Spinal cord (tissue), 9 donors: ENCODE measurements at regions not wholly inside any gene's neighbourhood (a gene's known extent, or its start where the extent isn't known, plus 50 kb on each side); places are given as distances from the start of the nearest gene placed in this dataset.

Source experiments
- DNase-seq, 6 donors: peaks; one replicate each; pipeline versions ENCODE4 v3.0.0 to v3.0.0-alpha.2; 2013 to 2015; ENCODE audit warnings: low spot score in 6 of 6, low read depth in 4 of 6
- H3K27ac ChIP-seq: one replicate; pipeline ENCODE4 v1.5.1; 2013; ENCODE audit warnings: low read depth, low read length, control low read depth
- H3K27me3 ChIP-seq: one replicate; pipeline ENCODE4 v1.6.1; 2013; ENCODE audit warnings: low read length; ENCODE audit not compliant: control insufficient read depth, insufficient read depth
- H3K36me3 ChIP-seq: one replicate; pipeline ENCODE4 v1.6.1; 2013; ENCODE audit warnings: low read length; ENCODE audit not compliant: control insufficient read depth, insufficient read depth
- H3K4me1 ChIP-seq: one replicate; pipeline ENCODE4 v1.6.1; 2013; ENCODE audit warnings: low read length; ENCODE audit not compliant: control insufficient read depth, insufficient read depth
- H3K4me3 ChIP-seq: one replicate; pipeline ENCODE4 v1.5.1; 2013; ENCODE audit warnings: low read depth, low read length, control low read depth
- H3K9me3 ChIP-seq: one replicate; pipeline ENCODE4 v1.6.1; 2013; ENCODE audit warnings: low read length; ENCODE audit not compliant: control insufficient read depth, insufficient read depth
- WGBS: methylation state at CpG from one replicate; pipeline ENCODE4 v1.1.5; 2013; ENCODE audit warnings: missing lambda C conversion rate; ENCODE audit not compliant: insufficient coverage; 5-methylcytosine and 5-hydroxymethylcytosine counted together
- donor health status: healthy.

DNA sequence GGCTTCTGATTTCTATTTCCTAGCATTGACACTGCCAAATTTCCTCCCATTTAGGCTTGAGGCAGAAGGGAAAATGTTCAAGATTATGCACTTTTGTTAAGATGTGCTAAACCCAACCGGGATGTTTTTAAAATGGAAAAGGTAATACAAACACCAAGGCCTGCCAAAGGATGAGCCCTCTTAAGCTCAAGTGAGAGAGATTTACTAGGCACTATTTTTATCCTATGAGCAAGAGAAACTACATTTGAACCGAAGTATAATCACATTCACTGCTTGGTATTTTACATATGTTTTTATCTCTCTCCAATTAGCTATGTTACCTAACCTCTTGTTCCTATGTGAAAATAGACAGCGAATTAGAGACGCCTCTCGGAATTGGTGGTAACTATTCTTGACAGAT is 295.8 kb downstream of the GABRB3 start:
- H3K27me3 ChIP-seq, result no peaks in the 10 kb centered on the region
- peaks cover 2% of the 10 kb centered on the region for H3K9me3 ChIP-seq
- peak in 2 of 6 donors; percentile 5 to 29 for DNase-seq
- WGBS, result no CpG with 5 or more reads among the region's 5 CpGs
- no peaks in the 10 kb centered on the region for H3K4me1 ChIP-seq
- H3K4me3 ChIP-seq, result no peak overlapping the region
- H3K27ac ChIP-seq, result no peak overlapping the region
- no peaks in the 10 kb centered on the region for H3K36me3 ChIP-seq

DNA sequence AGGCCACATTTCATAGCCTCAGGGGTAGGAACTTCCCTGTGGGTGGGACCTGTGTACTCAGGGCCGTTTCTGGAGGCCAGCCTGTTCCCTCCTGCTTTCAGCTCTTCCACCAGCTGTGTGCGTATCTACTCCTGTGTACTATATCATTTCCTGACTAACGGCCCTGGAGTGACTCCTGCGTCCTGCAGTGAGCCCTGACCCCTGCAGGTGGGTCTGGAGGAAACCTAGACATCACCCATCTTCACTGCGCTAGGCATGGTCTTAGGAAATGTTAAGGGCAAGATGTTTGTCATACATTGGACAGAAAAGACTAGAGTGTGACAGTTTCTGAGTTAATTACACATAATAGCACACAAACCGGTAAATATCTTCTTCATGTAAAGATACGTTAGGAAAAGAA is 297.3 kb downstream of the GABRB3 start:
- DNase-seq, result no peak
- WGBS, result no CpG with 5 or more reads among the region's 7 CpGs

DNA sequence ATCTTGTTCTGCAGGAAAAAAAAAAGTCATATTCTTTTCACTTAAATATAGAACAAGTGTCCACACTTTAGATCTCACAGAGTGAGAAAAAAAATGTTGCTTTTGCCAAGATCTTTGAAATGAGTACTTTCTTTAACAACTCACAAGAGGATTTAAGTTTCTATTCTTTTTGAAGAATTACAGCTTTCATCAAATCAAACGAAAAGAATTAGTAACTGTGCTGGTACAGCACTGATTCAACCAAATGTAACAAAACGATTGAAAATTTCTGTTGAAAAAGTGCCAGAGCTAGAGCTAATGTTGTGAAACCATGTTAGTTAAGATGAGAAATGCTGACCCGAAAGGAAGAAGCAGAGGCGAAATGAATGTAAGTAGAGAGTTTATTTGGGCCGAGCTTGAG is 300.2 kb downstream of the GABRB3 start:
- Histone ChIP-seq H3K27me3 (no peaks in the 10 kb centered on the region), H3K27ac (no peak overlapping the region), H3K9me3 (peaks cover 2% of the 10 kb centered on the region), H3K4me1 (no peaks in the 10 kb centered on the region), H3K36me3 (no peaks in the 10 kb centered on the region), H3K4me3 (no peak overlapping the region)
- 46% methylated on average over 4 of the region's 5 CpGs for WGBS
- DNase-seq, result peak in 2 of 6 donors; percentile 12 to 22

More for the DNA sequence above, 297.3 kb downstream of the GABRB3 start:
- H3K4me3 ChIP-seq, result no peak overlapping the region
- H3K9me3 ChIP-seq, result peaks cover 2% of the 10 kb centered on the region
- no peaks in the 10 kb centered on the region for H3K4me1 ChIP-seq
- H3K27me3 ChIP-seq, result no peaks in the 10 kb centered on the region
- no peaks in the 10 kb centered on the region for H3K36me3 ChIP-seq
- H3K27ac ChIP-seq, result no peak overlapping the region

DNA sequence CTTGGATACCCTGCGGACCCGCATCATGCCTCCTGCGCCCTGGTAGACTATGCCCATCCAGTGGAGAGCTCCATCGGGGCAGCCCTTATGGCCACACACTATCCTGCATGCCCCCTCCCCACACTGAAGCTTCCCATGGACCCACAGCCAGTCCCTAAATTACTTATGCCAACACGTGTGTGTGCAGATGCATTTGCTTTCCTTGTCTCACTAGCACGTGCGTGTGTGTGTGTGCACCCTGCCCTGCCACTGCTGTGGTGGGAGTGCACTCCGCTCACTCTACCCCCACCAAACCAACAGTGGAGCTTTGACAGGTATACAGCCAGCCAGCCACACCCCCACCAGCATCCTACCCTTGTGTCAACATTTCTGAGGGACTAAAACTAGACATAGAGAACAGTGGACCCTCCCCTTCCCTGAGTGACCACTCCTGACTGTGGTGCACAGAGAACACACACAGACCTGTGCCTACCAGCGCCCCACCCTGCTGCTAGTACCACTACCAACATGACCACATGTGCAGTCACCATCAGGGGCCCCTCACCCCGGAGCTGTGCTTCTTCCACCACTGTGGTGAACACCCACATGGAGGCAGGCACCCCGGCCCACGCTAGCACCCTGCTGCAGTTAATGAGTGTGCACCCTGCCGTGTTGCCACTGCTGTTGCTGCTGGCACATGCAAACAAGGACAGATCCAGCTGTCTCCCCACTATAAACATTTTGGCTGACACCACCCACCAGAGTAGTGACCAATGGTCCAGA is 310.8 kb downstream of the GABRB3 start:
- Histone ChIP-seq H3K9me3 (peaks cover 2% of the 10 kb centered on the region), H3K36me3 (no peaks in the 10 kb centered on the region)
- WGBS, result 87% methylated on average over 13 of the region's 13 CpGs

DNA sequence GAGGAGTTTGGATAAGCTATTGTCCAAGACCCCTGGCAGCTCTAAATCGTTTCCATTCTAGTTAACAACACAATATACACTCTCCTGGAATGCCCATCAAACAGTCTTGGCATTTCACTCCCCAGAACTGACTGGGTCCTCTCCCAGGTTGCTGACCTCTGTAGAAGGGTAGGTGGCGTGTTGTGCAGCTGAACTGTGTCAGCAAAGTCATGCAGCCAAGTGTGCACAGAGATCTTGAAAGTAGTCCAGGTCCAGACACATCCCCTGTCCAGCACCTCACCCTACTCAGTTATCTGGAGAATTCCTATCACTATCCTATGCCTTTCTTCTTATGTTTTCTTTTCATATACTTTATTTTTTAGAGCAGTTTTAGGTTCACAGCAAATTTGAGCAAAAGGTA is 312.7 kb downstream of the GABRB3 start:
- no peak overlapping the region for H3K4me3 ChIP-seq
- no peaks in the 10 kb centered on the region for H3K27me3 ChIP-seq
- H3K4me1 ChIP-seq, result no peaks in the 10 kb centered on the region
- no peak for DNase-seq
- no peaks in the 10 kb centered on the region for H3K36me3 ChIP-seq
- H3K27ac ChIP-seq, result no peak overlapping the region
- no peaks in the 10 kb centered on the region for H3K9me3 ChIP-seq
- WGBS, result no CpG with 5 or more reads among the region's 2 CpGs

More for the DNA sequence above, 310.8 kb downstream of the GABRB3 start:
- Histone ChIP-seq H3K4me1 (no peaks in the 10 kb centered on the region), H3K27me3 (no peaks in the 10 kb centered on the region), H3K27ac (no peak overlapping the region), H3K4me3 (no peak overlapping the region)
- no peak for DNase-seq

DNA sequence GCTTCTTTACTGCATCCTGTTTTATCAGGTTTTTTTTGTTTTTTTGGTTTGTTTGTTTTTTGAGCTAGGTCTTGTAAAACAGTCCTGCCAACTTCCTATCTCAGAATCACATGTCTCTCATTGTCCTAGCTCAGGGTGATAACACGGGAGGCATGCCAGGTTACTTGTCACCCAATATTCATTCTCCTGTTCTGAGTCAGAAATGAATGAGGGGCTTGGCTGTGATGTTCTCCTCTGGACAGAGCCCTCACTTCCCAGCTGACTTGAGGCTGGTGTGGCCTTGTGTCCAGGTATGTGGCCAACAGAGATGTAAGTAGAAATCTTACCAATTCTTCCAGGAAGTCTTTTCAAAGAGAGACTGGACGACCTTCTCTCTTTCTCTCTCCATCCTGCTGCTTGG is 317.0 kb downstream of the GABRB3 start:
- Histone ChIP-seq H3K27ac (no peak overlapping the region), H3K4me1 (no peaks in the 10 kb centered on the region), H3K27me3 (no peaks in the 10 kb centered on the region), H3K4me3 (no peak overlapping the region), H3K9me3 (no peaks in the 10 kb centered on the region), H3K36me3 (no peaks in the 10 kb centered on the region)
- WGBS, result no CpG with 5 or more reads among the region's 2 CpGs
- DNase-seq, result no peak

DNA sequence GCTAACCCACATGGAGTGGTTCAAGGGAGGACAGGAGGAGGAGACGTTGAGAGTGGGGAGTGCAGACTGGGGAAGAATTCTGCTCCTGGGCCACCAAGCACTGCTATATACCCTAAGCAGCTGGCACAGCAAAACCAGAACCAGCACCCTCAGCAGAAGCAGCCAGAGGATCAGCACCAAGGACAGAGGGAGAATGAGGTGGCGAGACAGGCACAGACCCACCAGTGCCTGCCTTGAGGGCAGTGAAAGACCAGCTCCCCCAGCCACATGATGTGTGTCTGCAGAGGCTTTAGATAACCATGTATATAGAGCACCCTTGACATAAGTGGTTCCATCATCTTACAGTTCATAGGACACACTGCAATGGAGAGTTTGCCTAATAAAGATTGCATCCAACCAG is 319.0 kb downstream of the GABRB3 start:
- Histone ChIP-seq H3K27ac (no peak overlapping the region), H3K27me3 (no peaks in the 10 kb centered on the region), H3K9me3 (no peaks in the 10 kb centered on the region), H3K36me3 (no peaks in the 10 kb centered on the region), H3K4me1 (no peaks in the 10 kb centered on the region), H3K4me3 (no peak overlapping the region)
- WGBS, result 50% methylated on average over 1 of the region's 2 CpGs
- no peak for DNase-seq

DNA sequence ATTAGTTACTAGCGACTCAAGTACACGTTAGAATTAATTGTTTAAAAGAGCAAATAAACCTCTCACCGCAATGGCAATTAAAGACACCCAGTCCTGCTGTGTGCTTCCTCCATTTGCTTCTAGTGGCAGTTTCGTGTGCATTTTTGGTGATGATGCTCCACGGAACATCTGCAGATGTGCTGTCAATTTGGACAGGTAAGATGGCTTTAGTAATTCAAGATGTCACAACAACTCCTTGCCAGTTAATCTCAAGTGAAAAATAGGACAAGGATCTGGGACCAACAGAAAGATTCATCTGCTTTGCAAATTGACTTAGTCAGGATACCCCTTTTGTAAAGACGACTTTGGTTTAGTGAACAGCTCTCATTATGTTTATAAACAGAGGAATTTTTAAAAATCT is 320.9 kb downstream of the GABRB3 start:
- DNase-seq, result peak in 1 of 6 donors; percentile 17
- H3K27ac ChIP-seq, result no peak overlapping the region
- H3K9me3 ChIP-seq, result no peaks in the 10 kb centered on the region
- no peaks in the 10 kb centered on the region for H3K27me3 ChIP-seq
- no peak overlapping the region for H3K4me3 ChIP-seq
- 58% methylated on average over 2 of the region's 6 CpGs for WGBS
- no peaks in the 10 kb centered on the region for H3K4me1 ChIP-seq
- H3K36me3 ChIP-seq, result no peaks in the 10 kb centered on the region

DNA sequence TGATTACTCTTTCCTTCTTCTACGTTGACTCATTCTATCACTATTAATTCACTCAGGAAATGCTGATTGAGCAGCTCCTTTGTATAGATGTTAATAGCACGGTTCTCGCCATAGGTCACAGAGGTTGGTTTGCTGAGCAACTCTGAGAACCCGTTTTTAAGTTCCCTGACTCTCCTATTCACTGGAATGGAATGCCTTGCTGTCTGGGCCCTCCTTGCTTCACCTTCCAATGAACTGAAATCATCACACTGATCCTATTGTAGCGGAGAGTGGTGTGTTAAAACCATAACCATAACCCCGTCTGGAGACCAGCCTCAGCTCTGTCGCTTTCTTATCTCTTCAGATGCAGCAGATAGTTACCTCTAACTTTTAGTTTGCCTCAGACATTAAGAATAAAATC is 323.6 kb downstream of the GABRB3 start:
- DNase-seq, result no peak
- Histone ChIP-seq H3K36me3 (no peaks in the 10 kb centered on the region), H3K27ac (no peak overlapping the region), H3K4me3 (no peak overlapping the region), H3K27me3 (no peaks in the 10 kb centered on the region), H3K9me3 (no peaks in the 10 kb centered on the region), H3K4me1 (no peaks in the 10 kb centered on the region)
- WGBS, result 90% methylated on average over 2 of the region's 7 CpGs

DNA sequence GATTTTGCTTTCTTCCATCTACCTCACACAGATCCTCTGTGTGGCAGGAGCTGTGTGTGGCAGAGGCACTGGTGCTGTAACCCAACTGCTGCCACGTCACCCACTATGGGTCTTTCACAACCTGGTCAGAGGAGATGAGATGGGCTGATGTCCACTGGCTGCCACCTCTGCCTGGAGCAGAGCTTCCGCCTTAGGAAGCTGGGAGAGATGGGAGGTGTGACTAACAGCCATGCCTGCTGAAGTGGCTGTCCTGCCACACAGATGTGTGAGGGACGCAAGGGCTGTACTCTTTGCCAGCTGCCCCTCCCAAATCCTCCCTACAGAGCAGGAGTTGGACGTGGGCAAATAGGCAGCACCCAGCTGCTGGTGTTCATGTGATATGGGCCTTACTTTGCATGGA is 329.5 kb downstream of the GABRB3 start:
- Histone ChIP-seq H3K9me3 (no peaks in the 10 kb centered on the region), H3K27ac (no peak overlapping the region), H3K4me3 (no peak overlapping the region), H3K36me3 (no peaks in the 10 kb centered on the region), H3K4me1 (peaks cover 5% of the 10 kb centered on the region), H3K27me3 (no peaks in the 10 kb centered on the region)
- no peak for DNase-seq
- WGBS, result 89% methylated on average over 2 of the region's 4 CpGs
